ENCODE measurements at regions not wholly inside any gene's neighbourhood (a gene's known extent, or its start where the extent isn't known, plus 50 kb on each side); places are given as distances from the start of the nearest gene placed in this dataset.

DNA sequence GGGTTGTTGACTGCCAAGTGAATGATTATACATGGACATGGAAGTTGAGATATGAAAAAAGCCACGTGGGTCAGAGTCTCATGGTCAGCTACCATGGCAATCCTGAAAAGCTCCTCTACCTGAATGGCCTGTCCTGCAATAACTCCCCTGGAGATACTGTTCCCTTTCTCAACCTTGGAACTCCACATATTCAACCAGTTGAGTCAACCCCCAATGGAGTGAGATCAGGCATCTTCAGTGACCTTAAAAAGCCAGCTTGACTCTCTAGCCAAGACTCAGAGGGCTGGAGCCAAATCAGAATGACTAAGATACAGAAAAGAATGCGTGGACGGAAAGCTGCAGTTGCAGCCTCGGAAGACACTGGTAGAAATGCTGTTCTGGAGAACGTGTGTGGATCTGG is 341.3 kb downstream of the FOXA2 start:
- intact Hi-C loops (cut with micrococcal nuclease) = no loop called here

DNA sequence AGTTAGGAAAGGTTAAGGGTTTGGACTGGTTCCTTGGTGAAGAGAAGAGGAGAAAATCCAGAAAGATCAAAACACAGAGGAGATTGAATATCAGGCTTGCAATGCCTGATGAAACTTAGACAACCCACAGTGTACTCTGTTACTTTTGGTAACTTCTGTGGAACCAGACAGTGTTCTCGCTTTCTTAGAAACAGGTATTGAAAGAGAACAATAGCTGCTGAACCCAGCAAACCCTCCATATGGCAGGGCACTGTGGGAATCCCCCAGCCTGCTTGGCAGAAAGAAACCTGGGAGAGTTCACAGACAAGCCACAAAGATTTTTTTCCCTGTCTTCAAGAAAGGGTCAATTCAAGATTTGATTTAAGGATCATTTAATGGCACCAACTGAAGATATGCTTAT is 342.8 kb downstream of the FOXA2 start:
- intact Hi-C loops (cut with micrococcal nuclease) = no loop called here

DNA sequence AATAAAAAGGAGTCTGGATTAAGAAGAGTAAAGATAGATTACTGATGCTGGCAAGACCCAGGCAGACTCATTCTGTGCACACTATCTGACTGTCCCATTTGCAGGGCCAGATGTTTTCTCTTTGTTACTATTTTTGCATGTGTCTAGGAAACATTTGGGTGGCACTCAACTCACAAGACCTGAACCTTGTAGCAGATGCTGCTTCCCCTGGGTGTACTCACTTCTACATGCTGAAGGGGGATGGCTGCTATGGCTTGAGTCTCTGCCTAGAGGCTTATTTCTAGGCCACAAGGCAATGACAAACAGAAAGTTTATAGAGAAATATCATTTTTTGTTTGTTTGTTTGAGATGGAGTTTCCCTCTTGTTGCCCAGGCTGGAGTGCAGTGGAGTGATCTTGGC is 351.4 kb downstream of the FOXA2 start:
- intact Hi-C loops (cut with micrococcal nuclease) = no loop called here

DNA sequence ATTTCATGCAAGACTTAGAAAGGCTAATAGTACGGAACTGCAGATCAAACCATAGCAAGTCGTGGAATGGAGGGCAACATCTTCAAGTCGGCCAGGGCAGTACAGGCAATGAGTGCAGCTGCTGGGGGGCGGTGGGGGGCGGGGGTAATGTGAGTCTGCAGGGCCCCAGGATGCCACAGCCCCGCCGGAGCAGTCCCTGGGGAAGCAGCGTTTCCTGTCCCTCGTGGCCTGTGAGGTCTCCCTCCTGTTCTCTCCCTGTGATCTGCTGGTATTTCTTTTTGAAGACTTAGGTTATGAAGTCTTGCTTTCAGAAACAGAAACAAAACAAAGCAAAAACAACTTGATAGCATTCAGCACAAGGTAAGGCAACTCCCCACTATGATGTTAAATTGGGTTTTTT is 351.9 kb downstream of the FOXA2 start:
- intact Hi-C loops (cut with micrococcal nuclease) = no loop called here

DNA sequence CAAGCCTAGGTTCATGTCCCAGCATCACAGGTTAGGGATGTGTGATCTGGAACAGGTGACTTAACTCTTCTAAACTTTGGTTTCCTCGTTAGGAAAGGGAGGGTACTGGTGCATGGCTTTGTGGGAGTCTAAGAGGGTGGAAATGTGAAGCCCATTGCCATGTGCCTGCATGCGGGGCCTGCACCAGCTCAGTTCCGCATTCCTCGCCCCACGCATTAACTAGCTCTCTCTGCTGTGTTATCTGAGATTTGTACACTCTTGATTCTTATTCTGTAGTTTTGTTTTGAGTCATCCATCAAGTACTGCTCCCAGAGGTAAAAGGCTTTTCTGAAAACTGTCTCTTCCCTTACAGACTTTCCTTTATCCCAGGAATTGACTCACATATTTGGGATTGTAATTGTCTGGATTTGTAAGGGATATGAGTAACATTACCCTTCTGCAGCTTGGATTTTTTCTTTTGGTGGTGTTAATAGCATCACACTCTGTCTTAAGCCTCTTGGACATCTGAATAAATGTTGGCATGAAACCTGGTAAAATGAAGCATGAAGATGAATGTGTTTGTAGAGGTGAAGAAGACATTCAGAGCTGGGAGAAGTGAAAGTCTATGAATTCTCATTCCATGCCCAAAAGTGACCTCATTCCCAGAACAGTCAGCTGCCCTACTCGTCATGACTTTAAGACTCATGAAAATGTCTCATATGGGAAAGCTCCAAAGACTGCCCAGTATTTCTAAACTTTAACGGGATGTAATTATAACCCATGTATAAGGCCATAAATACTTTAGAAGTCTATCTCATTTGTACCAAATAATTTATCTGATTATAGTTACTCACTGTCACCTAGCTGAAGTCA is 357.3 kb downstream of the FOXA2 start:
- intact Hi-C loops (cut with micrococcal nuclease) = no loop called here

DNA sequence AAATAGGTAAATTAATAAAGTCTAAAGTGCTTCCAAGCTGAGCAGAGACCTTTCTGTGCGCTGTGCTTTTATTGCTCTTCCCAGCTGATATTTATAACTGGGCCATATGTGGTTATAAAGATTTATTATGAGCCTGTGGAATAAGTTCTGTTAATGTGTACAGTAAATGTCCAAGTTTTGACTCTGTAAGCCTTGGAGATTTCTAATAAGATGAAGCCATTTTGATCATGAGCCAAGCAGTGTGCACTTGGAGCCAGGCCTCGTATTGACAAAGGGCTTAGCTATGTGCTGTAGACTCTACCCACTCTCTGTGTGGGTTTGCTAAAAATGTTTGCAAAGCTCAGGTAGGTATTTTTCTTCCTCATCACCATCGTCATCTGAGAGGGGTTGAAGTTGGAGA is 361.1 kb downstream of the FOXA2 start:
- intact Hi-C loops (cut with micrococcal nuclease) = no loop called here

DNA sequence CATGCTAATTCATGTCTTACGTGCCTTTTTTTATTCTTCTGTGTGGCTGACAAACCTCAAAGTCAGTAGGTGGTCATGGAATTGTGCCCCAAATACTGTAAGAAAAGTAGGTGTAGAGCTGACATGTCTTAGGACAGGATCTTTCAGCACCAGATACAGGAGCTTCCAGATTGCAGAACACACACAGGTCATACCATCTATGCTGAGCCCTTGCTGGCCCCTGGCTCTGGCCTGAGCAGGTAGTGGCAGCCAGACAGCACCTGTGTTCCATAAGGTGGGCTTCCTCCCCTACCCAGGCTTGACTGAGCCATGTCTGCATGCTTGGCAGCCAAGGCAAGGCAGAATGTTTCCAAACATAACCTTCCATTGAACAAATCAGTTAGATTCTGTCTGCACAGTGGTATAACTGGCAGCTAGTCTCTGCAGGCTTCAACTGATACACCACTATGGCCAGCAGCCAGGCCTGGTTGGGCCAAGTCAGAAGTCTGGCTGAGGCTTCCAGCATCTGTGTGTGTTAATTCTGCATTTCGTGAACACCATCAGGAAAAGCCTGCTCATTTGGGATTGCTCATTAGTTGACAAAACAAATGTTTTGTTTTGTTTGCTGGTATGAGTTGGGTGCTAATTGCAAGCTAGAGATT is 366.5 kb downstream of the FOXA2 start:
- intact Hi-C loops (cut with micrococcal nuclease) = no loop called here

DNA sequence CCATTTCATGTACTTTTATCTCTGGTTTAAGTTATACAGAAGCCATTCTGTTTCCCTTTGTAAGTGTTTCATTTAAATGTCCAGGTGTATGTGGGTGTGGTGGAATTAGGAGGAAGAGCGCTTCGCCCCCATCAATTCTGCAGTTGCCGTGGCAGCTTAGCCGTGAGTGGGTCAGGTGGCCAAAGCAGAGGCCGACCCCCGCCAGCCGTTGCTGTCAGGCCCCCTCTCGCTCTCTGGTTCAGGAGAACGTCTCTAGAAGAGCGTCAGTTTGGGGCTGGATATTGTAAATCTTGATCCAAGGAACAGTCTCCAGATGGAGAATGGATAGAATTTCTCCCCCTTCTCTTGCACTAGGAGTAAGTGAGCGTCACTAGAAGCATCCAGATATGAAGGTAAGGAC is 367.4 kb downstream of the FOXA2 start:
- intact Hi-C loops (cut with micrococcal nuclease) = no loop called here

DNA sequence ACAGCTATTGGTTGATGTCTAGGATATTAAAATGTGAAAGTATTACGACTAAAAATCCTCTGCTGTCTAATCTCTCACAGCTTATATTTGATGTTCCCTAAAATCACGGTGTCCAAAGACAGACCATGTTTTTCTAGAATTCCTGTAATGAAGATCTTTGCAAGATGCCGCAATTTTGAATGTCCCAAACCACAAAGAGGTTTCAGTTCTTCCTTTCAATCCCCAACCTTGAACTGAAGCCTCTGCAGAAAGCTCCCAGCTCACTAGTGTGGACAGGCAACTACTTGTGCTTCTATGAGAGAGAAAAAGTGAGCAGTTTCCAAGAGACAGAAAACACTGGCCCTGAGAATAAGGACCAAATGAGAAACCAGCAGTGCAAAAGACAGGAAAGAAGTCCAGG is 370.1 kb downstream of the FOXA2 start:
- intact Hi-C loops (cut with micrococcal nuclease) = no loop called here

DNA sequence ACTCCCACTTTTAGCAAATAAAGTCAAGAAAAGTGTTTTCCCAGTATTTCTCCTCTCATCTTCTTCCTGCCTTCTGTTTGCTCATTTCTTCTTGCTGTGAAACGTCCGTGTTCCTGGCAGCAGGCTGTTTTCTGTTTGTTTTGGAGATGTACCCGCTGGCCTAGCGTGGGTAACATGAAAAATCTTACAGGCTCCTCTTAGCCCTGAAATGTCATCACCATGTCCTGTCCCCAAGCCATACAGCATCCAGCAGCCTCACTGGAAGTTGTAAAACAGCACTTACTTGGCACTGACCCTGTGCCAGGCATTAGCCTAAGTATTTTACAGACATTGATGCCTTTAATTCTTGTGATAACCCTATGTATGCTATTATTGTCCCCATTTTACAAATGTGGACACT is 371.1 kb downstream of the FOXA2 start:
- intact Hi-C loops (cut with micrococcal nuclease) = no loop called here

DNA sequence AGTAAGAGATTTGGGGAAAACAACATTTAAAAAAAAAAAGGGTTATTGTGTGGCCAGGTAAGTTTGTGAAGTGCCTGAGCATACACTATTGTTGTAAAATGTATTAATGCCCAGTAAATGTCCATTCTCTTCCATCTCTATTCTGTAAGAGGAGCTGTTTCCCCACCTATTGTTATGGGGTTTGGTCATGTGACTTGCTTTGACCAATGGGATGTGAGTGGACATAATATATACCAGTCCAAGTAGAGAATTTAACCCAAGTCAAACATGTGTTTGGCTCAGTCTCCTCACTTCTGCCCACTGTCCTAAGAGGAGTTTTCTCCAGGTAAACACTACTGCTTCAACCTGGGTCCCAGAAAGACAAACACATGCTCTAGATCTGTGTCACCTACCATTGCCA is 377.1 kb downstream of the FOXA2 start:
- intact Hi-C loops (cut with micrococcal nuclease) = no loop called here

DNA sequence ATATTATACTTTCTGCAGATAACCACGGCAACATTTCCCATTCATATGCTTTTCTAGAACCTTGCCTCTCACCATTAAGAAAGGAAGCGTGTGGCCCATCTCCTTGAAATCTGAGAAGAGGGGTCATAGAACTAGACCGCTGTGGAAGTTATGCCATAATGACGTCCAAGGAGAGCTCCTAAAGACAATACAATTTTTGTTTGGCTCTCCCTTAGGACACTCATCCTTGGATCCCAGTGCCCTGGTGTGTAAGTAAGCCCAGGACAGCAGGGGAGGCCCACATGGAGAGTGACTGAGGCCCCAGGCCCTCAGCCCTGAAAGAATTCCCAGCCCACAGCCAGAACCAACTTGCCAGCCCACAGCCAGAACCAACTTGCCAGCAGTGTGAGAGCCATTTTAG is 379.6 kb downstream of the FOXA2 start:
- intact Hi-C loops (cut with micrococcal nuclease) = no loop called here

DNA sequence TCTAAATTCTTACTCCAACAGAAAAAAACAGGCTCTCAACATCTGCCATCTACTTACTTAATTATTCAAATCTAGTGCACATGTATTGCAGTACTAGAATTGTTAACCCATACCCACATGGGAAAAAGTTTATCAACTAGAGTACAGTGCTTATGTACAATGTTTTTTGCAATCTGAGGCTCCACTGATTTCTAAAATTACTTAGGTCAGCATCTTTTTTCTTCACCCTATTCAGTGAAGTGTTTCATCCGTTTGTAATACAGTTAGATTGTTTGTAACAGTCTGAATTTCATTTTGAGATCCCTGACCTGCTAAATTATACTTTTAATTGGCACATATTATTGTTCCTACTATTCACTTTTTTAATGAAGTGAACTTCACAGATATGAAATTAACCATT is 402.2 kb downstream of the FOXA2 start:
- intact Hi-C loops (cut with micrococcal nuclease) = no loop called here

DNA sequence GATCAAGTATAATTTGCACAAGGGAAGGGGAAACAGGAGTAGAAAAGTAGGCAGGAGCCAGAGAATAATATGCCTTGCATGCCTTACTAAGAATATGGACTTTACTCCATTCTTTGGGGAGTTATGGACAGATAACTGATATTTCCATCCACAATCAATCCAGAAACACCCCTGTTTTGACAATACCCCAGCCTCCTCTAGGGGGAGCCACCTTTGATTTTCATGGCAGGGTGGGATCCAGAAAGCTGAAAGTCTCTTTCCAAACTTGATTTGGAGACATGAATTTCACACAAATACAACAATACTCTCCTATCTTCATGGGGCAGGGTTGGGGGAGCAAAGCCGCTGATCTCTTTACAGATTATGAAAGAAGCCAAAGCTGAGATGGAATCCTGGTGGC is 404.1 kb downstream of the FOXA2 start:
- intact Hi-C loops (cut with micrococcal nuclease) = no loop called here

DNA sequence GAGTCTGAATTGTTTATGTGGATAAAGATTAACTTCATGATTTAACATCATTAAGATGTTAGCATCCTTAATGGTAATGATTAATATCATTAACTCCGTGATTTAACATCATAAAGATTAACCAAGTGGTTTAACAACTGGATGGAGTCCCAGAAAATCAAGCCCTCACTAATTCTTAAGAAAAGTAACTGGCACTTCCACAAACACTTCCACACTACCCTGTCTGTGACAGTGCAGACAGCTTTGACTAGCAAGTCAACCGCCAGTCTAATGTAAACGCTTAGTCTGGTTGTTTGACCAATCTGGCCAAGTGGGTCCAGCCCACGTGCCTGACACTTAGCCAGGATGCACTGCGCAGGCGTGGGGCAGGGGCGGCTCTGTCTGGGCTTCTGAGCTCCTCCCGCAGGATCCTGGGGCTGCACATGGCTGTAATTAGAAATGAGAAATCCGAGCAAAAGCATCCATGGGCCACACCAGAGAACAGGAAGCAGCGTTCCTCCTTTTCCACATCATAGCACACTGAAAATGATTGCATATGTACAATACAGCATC is 424.2 kb downstream of the FOXA2 start:
- intact Hi-C loops (cut with micrococcal nuclease) = no loop called here

DNA sequence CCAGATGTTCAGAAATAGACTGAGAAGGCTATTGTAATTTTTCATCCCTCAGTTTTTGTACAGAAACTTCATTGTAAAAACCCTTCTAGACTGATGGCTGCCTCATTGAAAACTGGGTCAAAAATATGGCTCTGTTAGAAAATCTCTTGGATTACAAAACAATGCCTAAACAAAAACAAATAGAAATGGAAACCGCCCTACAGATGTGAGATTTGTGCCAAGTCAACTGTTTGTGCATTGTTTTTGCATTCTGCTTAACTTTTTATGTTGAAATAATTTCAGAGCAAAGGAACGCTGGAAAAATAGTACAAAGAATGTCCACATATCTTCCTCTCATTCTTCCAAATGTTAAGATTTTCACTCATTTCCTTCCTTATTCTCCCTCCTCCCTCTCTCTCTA is 425.1 kb downstream of the FOXA2 start:
- intact Hi-C loops (cut with micrococcal nuclease) = no loop called here

DNA sequence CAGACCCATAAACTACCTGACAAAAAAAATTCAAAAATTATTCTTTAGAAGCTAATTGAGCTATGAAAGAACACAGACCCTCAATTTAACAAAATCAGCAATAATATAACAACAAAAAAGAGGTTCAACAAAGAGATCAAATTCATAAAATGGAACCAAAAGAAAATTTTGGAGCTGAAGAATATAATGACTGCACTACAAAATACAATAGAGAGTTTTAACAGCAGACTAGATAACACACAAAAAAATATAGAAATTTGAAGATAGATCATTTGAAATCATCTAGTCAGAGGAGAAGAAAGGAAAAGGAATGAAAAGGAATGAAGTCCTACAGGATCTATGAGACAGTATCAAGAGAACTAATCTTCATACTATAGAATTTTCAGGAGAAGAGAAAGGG is 422.1 kb downstream of the PAX1 start:
- intact Hi-C loops (cut with micrococcal nuclease) = no loop called here

DNA sequence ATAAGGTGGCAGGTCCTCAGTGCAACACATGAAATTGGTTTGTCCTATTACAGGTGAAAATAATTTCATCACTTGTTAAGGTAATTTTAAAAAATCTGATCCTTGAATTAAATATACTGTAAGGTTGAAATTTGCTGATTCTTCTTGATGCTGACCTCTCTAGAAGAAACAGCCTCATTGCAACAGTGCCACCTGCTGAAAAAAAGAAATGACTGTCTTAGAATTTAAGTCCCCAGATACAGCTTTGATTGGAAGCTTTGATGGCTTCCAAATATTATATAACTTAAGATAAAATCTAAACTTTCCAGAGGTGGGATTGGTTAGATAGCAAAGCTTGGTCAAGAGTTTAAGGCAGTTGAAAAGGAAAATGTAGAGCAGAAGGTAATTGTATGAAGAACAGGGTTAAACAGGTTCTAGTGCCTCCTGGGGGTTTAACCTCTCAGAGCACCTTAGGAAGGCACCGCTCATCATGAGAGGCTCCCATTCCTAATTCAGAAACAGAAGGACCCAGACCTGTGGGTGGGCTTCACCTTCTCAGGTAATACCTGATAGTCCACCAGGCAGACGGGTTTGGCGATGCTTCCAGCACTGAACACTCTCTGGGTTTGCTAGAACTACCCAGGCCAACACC is 401.0 kb downstream of the PAX1 start:
- intact Hi-C loops (cut with micrococcal nuclease) = no loop called here

DNA sequence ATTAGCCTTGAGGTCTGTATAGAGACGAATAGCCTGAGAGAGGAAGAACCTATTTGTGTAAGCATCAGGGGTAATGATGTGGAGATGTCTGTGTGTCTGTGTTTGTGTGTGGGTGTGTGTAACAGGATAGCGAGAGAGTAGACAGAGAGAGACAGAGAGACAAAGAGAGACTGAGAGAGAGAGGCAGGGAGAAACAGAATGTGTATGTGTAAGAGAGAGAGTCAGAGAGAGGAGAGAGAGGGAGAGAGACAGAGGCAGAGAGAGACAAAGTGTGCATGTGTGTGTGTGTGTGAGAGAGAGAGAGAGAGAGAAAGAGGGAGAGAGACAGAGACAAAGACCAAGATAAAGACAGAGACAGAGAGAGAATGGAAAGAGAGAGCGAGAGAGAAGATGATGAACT is 396.1 kb downstream of the PAX1 start:
- intact Hi-C loops (cut with micrococcal nuclease) = no loop called here

DNA sequence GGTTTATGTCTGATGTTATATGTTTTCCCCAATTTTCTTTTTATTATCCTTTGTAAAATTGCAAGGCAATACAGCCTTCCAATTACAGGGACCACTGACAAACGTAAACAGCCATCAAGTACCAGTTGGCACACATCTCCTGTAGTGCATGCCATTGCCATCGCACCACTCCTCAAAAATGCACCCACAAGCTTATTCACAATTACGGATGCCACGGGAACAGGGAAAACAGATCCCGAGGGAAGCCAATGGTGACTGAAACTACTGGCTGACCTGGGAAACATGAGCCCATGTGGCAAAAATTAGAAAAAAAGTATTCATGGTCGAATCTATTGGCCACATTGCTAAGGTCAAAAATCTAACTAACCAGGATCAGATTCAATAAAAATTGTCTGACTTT is 395.2 kb downstream of the PAX1 start:
- intact Hi-C loops (cut with micrococcal nuclease) = no loop called here

DNA sequence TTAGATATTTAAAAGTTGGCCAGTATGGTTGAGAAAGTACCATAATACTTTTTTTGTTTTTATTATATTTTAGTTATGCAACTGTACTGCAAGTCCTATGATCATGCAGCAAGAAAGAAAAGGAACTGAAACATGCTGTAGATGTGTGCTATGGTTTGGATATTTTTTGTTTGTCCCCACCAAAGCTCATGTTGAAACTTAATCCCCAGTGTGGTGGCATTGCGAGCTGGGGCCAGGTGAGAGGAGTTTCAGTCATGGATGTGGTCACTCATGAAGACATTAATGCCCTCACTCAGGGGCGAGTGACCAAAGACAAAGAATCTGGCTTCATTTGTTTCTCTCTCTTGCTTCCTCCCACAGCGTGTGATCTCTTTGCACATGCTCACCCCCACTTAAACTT is 393.9 kb downstream of the PAX1 start:
- intact Hi-C loops (cut with micrococcal nuclease) = no loop called here

DNA sequence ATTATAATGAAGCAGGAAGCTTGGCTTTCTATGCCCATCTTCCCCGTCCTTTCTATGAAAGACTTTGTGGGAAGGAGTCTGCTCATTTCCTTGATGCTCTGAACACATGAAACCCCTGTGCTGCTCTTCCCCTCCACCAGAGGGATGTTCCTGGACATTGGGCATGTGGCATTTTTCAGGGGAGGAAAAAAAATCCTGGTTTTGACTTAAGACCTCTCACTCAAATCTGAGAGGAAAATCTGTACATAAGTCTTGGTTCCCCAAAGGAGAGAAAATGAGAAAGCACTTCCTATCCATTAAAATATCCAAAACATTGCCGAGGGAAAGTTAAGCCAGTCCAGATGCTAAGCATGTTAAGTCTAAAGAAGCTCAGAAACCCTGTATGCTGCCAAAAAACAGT is 393.0 kb downstream of the PAX1 start:
- intact Hi-C loops (cut with micrococcal nuclease) = no loop called here
